Mesothelial cell of epicardium (in vitro differentiated cells): ENCODE measurements at regions not wholly inside any gene's neighbourhood (a gene's known extent, or its start where the extent isn't known, plus 50 kb on each side); places are given as distances from the start of the nearest gene placed in this dataset.

Experiments
- DNase-seq, 2 experiments: peaks; one replicate each; pipeline ENCODE4 v3.0.0; 2021; ENCODE audit warnings: low spot score in 2 of 2; ENCODE audit not compliant: unreplicated experiment in 2 of 2
- H3K27ac Mint-ChIP-seq: 2 replicates; pipeline ENCODE4 v1.8.0; 2021; ENCODE audit warnings: mixed read lengths
- H3K27me3 Mint-ChIP-seq: 2 replicates; pipeline ENCODE4 v1.8.0; 2021; ENCODE audit warnings: low read depth, mixed read lengths
- H3K36me3 Mint-ChIP-seq: 2 replicates; pipeline ENCODE4 v1.8.0; 2021; ENCODE audit warnings: mixed read lengths
- H3K4me1 Mint-ChIP-seq: 2 replicates; pipeline ENCODE4 v1.8.0; 2021; ENCODE audit warnings: mixed read lengths
- H3K4me3 Mint-ChIP-seq: 2 replicates; pipeline ENCODE4 v1.8.0; 2021; ENCODE audit warnings: mild to moderate bottlenecking, moderate library complexity, mixed read lengths
- H3K9me3 Mint-ChIP-seq: 2 replicates; pipeline ENCODE4 v1.8.0; 2021; ENCODE audit warnings: mixed read lengths
- TF ChIP-seq, protein P1 (sequence below): fragments of 200-600 bp; sonication (generic); IDR thresholded peaks from one replicate; pipeline ENCODE4 v1.5.0; 2021; ENCODE audit warnings: antibody characterized with exemption; ENCODE audit not compliant: unreplicated experiment

DNA sequence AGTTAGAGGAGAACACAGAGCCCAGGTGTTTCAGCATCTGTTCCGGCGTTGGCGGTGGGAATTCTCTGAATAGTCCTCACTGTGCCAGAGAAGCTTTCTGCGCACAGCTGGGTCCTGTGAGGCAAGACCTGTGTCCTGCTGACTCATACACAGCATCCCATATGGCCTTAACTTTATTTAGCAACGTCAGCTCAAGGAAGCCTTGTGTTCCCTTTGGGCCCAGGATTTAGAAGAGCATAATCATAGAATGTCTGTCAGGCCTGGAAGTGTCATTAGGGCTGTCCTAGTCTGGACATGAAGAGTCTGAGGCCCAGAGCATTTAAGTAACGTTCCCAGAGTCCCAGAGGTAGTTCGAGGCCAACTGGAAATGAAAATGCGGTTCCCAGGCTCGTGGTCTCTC, 188.6 kb upstream of the DMRT1 start:
- TF ChIP-seq, protein P1, sequence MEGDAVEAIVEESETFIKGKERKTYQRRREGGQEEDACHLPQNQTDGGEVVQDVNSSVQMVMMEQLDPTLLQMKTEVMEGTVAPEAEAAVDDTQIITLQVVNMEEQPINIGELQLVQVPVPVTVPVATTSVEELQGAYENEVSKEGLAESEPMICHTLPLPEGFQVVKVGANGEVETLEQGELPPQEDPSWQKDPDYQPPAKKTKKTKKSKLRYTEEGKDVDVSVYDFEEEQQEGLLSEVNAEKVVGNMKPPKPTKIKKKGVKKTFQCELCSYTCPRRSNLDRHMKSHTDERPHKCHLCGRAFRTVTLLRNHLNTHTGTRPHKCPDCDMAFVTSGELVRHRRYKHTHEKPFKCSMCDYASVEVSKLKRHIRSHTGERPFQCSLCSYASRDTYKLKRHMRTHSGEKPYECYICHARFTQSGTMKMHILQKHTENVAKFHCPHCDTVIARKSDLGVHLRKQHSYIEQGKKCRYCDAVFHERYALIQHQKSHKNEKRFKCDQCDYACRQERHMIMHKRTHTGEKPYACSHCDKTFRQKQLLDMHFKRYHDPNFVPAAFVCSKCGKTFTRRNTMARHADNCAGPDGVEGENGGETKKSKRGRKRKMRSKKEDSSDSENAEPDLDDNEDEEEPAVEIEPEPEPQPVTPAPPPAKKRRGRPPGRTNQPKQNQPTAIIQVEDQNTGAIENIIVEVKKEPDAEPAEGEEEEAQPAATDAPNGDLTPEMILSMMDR: no peak
- H3K4me1 Mint-ChIP-seq: peaks cover 32% of the 10 kb centered on the region
- H3K36me3 Mint-ChIP-seq: no peaks in the 10 kb centered on the region
- H3K4me3 Mint-ChIP-seq: no peak overlapping the region
- H3K9me3 Mint-ChIP-seq: no peaks in the 10 kb centered on the region
- no peak for DNase-seq
- no peak overlapping the region for H3K27ac Mint-ChIP-seq
- no peaks in the 10 kb centered on the region for H3K27me3 Mint-ChIP-seq

DNA sequence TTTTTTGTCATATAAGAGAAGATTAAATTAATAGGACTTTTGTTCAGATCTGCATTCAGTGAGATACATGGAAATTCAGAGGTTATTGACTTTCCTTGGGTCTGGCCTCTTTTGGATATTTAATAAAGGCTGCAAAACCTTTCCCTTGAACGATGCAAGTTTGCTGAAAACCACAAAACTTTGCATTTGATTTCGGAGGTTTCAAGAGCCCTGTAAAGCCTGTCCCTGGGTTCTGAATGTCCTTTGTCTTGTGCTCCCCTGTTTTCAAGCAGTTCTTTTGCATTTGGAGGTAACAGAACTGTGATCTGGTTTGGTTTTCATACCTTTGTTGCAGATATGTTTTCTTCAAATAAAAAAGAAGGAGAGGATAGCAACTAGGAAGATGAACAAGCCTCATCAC, 188.1 kb upstream of the DMRT1 start:
- peaks cover 30% of the 10 kb centered on the region for H3K4me1 Mint-ChIP-seq
- H3K4me3 Mint-ChIP-seq: no peak overlapping the region
- H3K36me3 Mint-ChIP-seq: no peaks in the 10 kb centered on the region
- no peaks in the 10 kb centered on the region for H3K9me3 Mint-ChIP-seq
- TF ChIP-seq, protein P1: no peak
- no peak for DNase-seq
- H3K27me3 Mint-ChIP-seq: no peaks in the 10 kb centered on the region
- H3K27ac Mint-ChIP-seq: no peak overlapping the region

DNA sequence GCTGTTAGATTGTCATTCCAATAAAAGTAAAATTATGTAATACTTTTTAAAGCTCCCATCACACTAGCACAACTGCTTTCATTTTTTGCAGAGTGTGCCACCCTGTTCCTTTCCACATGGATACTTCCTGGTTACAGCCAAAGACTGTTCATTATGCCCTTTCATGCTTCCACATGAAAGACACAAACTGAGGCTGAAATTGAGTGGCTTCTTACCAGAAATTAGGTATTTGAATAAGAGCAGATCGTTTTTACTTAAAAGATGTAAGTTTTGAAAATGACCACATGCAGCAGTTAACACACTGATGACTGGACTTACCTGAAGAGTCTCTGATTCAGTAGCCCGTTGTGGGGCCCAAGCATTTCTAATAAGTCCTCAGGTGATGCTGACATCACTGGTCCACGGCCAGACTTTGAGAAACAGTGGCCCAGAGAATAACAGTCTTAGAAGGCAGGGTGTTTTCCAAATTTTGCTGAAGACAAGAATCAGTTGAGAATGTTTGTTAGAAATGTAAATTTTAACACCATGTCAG, 187.6 kb upstream of the DMRT1 start:
- Mint-ChIP-seq H3K27me3 (no peaks in the 10 kb centered on the region), H3K36me3 (no peaks in the 10 kb centered on the region), H3K4me1 (peaks cover 24% of the 10 kb centered on the region), H3K4me3 (no peak overlapping the region), H3K27ac (no peak overlapping the region), H3K9me3 (no peaks in the 10 kb centered on the region)
- DNase-seq: no peak
- TF ChIP-seq, protein P1: no peak

DNA sequence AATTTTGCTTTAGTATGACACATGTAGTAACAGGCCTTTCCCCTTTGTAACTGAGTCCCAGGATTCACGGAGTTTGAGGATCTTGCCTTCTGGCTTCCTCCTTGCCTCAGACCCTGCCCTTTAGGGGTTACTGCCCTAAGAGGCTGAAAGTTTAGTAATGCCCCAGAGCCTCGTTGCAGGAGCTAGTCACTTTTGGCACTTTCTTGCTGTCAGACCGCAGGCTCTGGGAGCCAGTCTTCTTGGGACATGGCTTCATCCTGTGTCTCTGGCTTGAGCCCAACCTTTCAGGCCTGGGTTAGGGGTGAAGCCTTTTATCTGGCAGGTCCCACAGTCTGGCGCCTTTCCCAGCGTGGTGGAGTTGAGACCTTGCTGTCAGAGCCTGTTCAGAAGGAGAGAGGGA, 185.6 kb upstream of the DMRT1 start:
- H3K9me3 Mint-ChIP-seq: no peaks in the 10 kb centered on the region
- H3K27ac Mint-ChIP-seq: peak overlapping the region; percentile 1
- DNase-seq: no peak
- peaks cover 10% of the 10 kb centered on the region for H3K4me1 Mint-ChIP-seq
- H3K36me3 Mint-ChIP-seq: peaks cover 4% of the 10 kb centered on the region
- TF ChIP-seq, protein P1: no peak
- no peak overlapping the region for H3K4me3 Mint-ChIP-seq
- no peaks in the 10 kb centered on the region for H3K27me3 Mint-ChIP-seq

DNA sequence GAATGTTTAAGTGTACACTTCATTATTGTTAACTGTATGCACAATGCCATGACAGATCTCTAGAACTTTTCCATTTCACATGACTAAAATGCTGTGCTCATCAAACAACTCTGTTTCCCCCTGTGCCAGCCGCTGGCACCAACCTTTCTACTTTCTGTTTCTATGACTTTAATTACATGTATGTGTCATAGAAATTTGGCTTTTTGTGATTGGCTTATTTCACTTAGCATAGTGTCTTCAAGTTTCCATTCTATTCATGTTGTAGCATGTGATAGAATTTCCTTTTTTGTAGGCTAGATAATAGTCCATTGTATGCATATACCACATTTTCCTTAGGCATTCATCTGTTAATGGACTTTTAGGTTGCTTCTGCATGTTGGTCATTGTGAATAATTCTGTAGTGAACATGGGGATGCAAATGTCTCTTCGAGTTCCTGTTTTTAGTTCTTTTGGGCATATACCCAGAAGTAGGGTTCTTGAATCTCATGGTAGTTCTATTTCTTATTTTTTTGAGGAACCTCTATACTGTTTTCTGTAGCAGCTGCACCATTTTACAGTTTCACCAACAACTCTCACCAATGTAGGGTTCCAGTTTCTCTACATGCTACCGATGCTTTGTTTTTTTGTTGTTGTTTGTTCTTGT, 184.4 kb upstream of the DMRT1 start:
- H3K9me3 Mint-ChIP-seq: no peaks in the 10 kb centered on the region
- peaks cover 7% of the 10 kb centered on the region for H3K36me3 Mint-ChIP-seq
- peaks cover 10% of the 10 kb centered on the region for H3K4me1 Mint-ChIP-seq
- no peak for DNase-seq
- H3K4me3 Mint-ChIP-seq: no peak overlapping the region
- no peak overlapping the region for H3K27ac Mint-ChIP-seq
- no peaks in the 10 kb centered on the region for H3K27me3 Mint-ChIP-seq
- TF ChIP-seq, protein P1: no peak

DNA sequence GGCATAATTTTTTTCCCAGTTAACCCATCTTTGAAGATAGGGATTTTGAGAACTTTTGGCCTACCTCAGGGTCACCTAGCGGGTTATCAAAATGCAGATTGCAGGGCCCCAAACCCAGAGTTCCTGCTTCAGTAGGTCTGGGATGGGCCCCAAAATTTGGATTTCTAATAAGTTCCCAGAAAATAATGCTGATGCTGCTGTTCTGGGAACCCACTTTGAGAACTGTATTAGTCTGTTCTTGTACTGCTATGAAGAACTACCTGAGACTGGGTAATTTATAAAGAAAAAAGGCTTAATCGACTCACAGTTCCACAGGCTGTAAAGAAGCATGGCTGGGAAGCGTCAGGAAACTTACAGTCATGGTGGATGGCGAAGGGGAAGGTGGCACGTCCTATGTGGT, 182.2 kb upstream of the DMRT1 start:
- Mint-ChIP-seq H3K9me3 (no peaks in the 10 kb centered on the region), H3K36me3 (peaks cover 15% of the 10 kb centered on the region), H3K27ac (no peak overlapping the region), H3K4me3 (no peak overlapping the region), H3K4me1 (peaks cover 19% of the 10 kb centered on the region), H3K27me3 (no peaks in the 10 kb centered on the region)
- TF ChIP-seq, protein P1: no peak
- DNase-seq: no peak
